ENCODE measurements at regions not wholly inside any gene's neighbourhood (a gene's known extent, or its start where the extent isn't known, plus 50 kb on each side); places are given as distances from the start of the nearest gene placed in this dataset.

DNA sequence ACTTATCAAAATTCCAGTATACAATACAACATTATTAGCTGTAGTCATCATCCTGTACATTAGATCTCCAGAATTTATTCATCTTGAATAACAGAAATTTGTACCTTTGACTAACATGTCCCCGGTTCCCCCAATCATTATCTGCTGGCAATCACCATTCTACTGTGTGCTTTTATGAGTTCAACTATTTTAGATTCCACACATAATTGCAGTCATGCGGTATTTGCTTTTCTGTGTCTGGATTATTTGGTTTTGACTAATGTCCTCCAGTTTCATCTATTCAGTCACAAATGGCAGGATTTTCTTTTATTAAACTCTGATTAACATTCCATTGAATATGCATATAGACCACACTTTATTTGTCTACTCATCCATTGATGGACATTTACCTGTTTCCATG lies 530.7 kb upstream of the SLITRK1 start:
- Histone ChIP-seq H3K36me3 (ENCODE audit: control insufficient read depth, insufficient read depth, low read length) (no peaks in the 10 kb centered on the region), H3K27me3 (replicated peaks; ENCODE audit: control insufficient read depth, insufficient read depth, low read length) (no peaks in the 10 kb centered on the region), H3K9me3 (no peaks in the 10 kb centered on the region), H3K4me1 (no peaks in the 10 kb centered on the region), H3K4me3 (ENCODE audit: low read depth, low read length) (no peak overlapping the region)
- intact Hi-C loops (cut with micrococcal nuclease; ENCODE audit: unreplicated experiment), result no loop called here
- no peaks in the 10 kb centered on the region for H3K27me3 Mint-ChIP-seq (ENCODE audit: insufficient read depth, unreplicated experiment)
- TF ChIP-seq, protein P1, sequence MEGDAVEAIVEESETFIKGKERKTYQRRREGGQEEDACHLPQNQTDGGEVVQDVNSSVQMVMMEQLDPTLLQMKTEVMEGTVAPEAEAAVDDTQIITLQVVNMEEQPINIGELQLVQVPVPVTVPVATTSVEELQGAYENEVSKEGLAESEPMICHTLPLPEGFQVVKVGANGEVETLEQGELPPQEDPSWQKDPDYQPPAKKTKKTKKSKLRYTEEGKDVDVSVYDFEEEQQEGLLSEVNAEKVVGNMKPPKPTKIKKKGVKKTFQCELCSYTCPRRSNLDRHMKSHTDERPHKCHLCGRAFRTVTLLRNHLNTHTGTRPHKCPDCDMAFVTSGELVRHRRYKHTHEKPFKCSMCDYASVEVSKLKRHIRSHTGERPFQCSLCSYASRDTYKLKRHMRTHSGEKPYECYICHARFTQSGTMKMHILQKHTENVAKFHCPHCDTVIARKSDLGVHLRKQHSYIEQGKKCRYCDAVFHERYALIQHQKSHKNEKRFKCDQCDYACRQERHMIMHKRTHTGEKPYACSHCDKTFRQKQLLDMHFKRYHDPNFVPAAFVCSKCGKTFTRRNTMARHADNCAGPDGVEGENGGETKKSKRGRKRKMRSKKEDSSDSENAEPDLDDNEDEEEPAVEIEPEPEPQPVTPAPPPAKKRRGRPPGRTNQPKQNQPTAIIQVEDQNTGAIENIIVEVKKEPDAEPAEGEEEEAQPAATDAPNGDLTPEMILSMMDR (IDR thresholded peaks at IDR 0.05; ENCODE audit: insufficient read depth in 1 of 2, low read depth in 1 of 2, low read length in 1 of 2, severe bottlenecking in 1 of 2, unreplicated experiment in 1 of 2), result no peak
- BruUV-seq (replicated peaks), result no TSS peak
- ChIA-PET CTCF (no interaction called here), POLR2A (no interaction called here)
- no peak for DNase-seq
- H3K4me3 Mint-ChIP-seq (ENCODE audit: unreplicated experiment), result no peak overlapping the region
- no peaks in the 10 kb centered on the region for H3K9me3 Mint-ChIP-seq (ENCODE audit: unreplicated experiment)
- no peaks in the 10 kb centered on the region for H3K36me3 Mint-ChIP-seq (ENCODE audit: insufficient read depth, unreplicated experiment)
- H3K27ac Mint-ChIP-seq (ENCODE audit: unreplicated experiment), result no peak overlapping the region
- H3K4me1 Mint-ChIP-seq (ENCODE audit: low read depth, unreplicated experiment), result no peaks in the 10 kb centered on the region

DNA sequence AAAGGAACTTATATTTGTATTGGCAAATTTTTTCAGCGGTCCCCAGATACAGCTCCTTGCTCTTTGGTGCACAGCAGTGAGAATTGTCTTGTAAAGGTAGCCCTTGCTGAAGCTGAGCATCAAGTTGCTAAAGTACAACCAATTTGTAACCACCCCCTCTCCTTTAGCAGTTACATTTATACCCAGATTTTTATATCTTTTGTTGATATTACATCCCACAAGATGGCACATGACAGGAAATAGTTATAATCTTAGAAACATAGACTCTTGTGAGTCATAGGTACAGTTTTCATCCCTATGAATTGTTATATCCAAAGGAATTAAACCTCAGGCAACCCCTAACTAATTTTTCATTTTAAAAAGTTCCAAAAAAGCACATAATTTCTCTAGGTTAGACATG lies 523.0 kb upstream of the SLITRK1 start:
- CTCF ChIA-PET, result no interaction called here
- Mint-ChIP-seq H3K27ac (ENCODE audit: unreplicated experiment) (no peak overlapping the region), H3K4me3 (ENCODE audit: unreplicated experiment) (no peak overlapping the region), H3K27me3 (ENCODE audit: insufficient read depth, unreplicated experiment) (no peaks in the 10 kb centered on the region), H3K4me1 (ENCODE audit: low read depth, unreplicated experiment) (no peaks in the 10 kb centered on the region), H3K36me3 (ENCODE audit: insufficient read depth, unreplicated experiment) (no peaks in the 10 kb centered on the region), H3K9me3 (ENCODE audit: unreplicated experiment) (no peaks in the 10 kb centered on the region)
- TF ChIP-seq, protein P1 (IDR thresholded peaks at IDR 0.05; ENCODE audit: insufficient read depth in 1 of 2, low read depth in 1 of 2, low read length in 1 of 2, severe bottlenecking in 1 of 2, unreplicated experiment in 1 of 2), result no peak
- POLR2A ChIA-PET, result no interaction called here
- H3K4me3 ChIP-seq (ENCODE audit: low read depth, low read length), result no peak overlapping the region
- no peak for DNase-seq
- no TSS peak for BruUV-seq (replicated peaks)
- intact Hi-C loops (cut with micrococcal nuclease; ENCODE audit: unreplicated experiment), result no loop called here
- H3K4me1 ChIP-seq, result no peaks in the 10 kb centered on the region
- H3K27me3 ChIP-seq (replicated peaks; ENCODE audit: control insufficient read depth, insufficient read depth, low read length), result no peaks in the 10 kb centered on the region
- H3K36me3 ChIP-seq (ENCODE audit: control insufficient read depth, insufficient read depth, low read length), result no peaks in the 10 kb centered on the region
- H3K9me3 ChIP-seq, result no peaks in the 10 kb centered on the region

DNA sequence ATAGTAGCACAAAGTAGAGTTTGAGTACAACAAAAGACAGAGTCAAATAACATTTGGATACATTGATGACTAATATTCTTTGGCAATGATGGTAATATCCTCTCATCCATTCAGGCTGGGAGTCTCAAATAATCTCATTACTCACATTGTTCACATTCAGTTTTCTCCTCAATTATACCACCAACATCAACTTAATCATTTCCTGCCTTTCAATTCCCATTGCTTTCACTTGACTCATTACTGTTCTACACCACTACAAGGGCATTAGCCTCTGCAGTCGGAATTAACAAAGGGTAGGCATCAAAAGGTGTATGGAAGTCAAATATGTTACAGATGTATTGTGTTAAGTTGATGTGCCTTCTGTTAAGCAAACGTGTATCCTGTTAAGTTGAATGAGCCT lies 518.4 kb upstream of the SLITRK1 start:
- Histone ChIP-seq H3K36me3 (ENCODE audit: control insufficient read depth, insufficient read depth, low read length) (no peaks in the 10 kb centered on the region), H3K4me3 (ENCODE audit: low read depth, low read length) (no peak overlapping the region), H3K9me3 (0 out of 2 replicates have a peak, but pooled peaks cover 7% of the 10 kb centered on the region), H3K27me3 (replicated peaks; ENCODE audit: control insufficient read depth, insufficient read depth, low read length) (no peaks in the 10 kb centered on the region), H3K4me1 (no peaks in the 10 kb centered on the region)
- no peak overlapping the region for H3K27ac Mint-ChIP-seq (ENCODE audit: unreplicated experiment)
- no peaks in the 10 kb centered on the region for H3K4me1 Mint-ChIP-seq (ENCODE audit: low read depth, unreplicated experiment)
- no peaks in the 10 kb centered on the region for H3K27me3 Mint-ChIP-seq (ENCODE audit: insufficient read depth, unreplicated experiment)
- no peak for DNase-seq
- BruUV-seq (replicated peaks), result no TSS peak
- intact Hi-C loops (cut with micrococcal nuclease; ENCODE audit: unreplicated experiment), result no loop called here
- H3K9me3 Mint-ChIP-seq (ENCODE audit: unreplicated experiment), result peaks cover 11% of the 10 kb centered on the region
- CTCF ChIA-PET, result no interaction called here
- no peak overlapping the region for H3K4me3 Mint-ChIP-seq (ENCODE audit: unreplicated experiment)
- POLR2A ChIA-PET, result no interaction called here
- TF ChIP-seq, protein P1 (IDR thresholded peaks at IDR 0.05; ENCODE audit: insufficient read depth in 1 of 2, low read depth in 1 of 2, low read length in 1 of 2, severe bottlenecking in 1 of 2, unreplicated experiment in 1 of 2), result no peak
- H3K36me3 Mint-ChIP-seq (ENCODE audit: insufficient read depth, unreplicated experiment), result no peaks in the 10 kb centered on the region

Data from Caco-2 (cell line).